ENCODE measurements at regions not wholly inside any gene's neighbourhood (a gene's known extent, or its start where the extent isn't known, plus 50 kb on each side); places are given as distances from the start of the nearest gene placed in this dataset.
"Not testable (repeated sequence)": the region's sequence is repeated elsewhere in the genome, so short reads cannot be mapped to it uniquely, and the experiment has no call there.

DNA sequence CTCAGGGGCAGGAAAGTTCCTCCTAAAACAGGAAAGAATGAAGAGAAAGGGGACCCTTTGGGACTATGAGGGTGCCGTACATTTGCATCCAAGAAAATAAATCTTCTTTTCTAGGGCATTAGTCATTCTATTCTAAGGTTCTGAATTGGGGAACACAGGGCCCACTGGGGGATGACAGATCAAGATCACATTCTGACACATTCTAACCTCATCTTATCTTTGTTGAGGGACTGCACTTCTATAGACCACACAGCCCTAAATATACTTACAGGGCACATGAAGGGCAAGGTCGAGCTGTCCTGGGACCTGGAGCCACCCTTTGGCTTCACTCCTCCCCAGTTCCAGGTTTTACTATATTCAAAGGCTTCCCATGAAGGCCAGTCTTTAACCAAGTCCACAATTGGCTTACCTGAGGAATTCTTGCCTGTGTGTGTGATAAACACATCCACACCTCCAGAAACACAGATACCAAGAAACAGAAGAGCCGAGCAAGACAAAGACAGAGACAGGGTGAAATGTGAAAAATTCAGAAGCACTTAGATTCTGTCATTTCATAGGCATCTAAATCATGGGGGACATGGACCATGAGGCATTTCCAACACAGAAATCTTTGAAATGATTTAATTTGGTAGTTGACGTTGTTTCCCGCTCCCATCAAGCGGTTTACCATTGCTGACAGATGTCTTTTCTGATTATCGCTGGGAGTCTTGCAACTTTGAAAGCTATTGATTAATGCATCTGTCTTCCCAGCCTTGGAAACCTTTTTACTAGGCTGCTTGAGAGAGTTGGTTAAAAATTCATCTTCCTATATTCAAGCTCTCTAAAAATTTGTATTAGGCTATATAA, 75.8 kb downstream of the CCDC71L start:
- in situ Hi-C loops (cut with HindIII; ENCODE audit: low sequenced_read_pairs): no loop called here

DNA sequence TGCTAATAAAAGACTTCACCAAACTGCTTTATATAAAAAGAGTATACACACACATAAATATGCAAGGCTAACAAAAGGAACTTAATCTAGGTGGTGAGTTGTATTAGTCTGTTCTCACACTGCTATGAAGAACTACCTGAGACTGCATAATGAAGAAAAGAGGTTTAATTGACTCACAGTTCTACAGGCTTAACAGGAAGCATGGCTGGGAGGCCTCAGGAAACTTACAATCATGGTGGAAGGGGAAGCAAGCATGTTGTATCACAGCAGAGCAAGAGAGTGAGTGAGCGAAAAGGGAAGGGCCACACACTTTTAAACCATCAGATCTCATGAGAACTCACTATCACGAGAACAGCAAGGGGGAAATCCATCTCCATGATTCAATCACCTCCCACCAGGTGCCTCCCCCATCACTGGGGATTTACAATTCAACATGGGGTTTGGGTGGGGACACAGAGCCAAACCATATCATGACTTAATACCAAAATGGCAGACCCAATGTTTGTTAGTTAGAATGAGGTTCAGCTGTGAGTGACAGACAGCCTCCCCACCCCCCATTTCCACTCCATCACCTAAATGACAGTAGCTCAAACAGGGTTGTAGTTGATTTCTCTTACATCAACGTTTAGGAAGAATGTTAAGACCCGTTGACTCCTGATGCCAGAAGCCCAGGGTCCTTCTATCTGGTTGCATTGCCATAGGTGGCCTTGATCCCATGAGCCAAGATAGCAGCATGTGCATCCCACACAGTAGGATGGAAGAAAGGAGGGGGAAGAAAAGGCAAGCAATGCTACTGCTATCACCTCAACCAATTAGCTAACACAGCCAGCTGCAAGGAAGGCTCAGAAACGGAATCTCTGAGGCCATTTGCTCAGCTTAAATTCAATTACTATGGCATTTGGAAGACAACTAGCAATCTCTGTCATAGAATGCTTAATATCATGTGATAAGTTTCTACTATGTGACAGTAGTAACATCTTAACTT, 77.0 kb downstream of the CCDC71L start:
- in situ Hi-C loops (cut with HindIII; ENCODE audit: low sequenced_read_pairs): no loop called here

More for the DNA sequence above, 75.8 kb downstream of the CCDC71L start:
- DNase-seq (ENCODE audit: low spot score): no peak

DNA sequence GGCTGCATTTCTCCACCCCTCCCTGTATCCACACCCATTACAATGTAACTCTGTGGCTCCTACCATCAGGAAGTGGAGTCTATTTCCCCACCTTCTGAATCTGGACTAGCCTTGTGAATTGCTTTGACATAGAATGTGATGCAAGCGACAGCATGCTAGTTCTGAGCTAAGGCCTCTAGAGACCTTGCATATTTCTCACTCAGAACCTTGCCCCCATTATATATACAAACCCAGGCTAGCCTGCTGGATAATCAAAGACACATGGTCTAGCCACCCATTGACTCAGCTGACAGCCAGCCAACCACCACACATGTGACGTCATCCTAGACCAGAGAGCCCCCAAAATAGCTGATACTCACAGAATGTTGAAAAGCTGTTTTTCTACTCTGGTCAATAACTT, 77.9 kb downstream of the CCDC71L start:
- in situ Hi-C loops (cut with HindIII; ENCODE audit: low sequenced_read_pairs): no loop called here
- DNase-seq (ENCODE audit: low spot score): no peak

More for the DNA sequence above, 77.0 kb downstream of the CCDC71L start:
- DNase-seq (ENCODE audit: low spot score): no peak

DNA sequence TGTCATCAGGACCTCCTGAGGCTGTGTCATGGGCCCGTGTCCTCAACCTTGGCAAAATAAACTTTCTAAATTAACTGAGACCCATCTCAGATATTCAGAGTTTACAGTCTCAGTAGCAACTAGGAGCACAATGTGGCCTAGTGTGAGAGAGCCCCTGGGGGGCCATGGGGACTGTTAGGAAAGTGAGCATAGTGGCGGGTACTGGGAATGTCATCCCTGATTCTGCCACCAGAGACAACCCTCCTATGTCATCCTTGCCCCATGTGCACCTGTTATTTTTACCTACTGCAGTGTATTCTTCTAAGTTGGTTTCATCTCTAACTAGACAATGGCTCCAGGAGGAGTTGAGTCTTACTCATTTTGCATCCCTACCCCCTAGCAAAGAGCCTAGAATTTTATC, 78.6 kb downstream of the CCDC71L start:
- DNase-seq (ENCODE audit: low spot score): no peak
- in situ Hi-C loops (cut with HindIII; ENCODE audit: low sequenced_read_pairs): no loop called here

DNA sequence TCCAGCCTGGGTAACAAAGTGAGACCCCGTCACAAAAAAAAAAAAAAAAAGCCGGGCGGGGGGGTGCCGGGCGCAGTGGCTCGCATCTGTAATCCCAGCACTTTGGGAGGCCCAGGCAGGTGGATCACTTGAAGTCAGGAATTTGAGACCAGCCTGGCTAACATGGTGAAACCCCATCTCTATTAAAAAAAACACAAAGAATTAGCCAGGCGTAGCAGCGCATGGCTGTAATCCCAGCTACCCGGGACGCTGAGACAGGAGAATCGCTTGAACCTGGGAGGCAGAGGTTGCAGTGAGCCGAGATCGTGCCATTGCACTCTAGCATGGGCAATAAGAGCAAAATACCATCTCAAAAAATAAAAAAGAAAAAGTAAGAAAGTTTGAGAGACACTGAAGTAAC, 81.9 kb downstream of the CCDC71L start:
- in situ Hi-C loops (cut with HindIII; ENCODE audit: low sequenced_read_pairs); DNase-seq (ENCODE audit: low spot score): not testable (repeated sequence)

DNA sequence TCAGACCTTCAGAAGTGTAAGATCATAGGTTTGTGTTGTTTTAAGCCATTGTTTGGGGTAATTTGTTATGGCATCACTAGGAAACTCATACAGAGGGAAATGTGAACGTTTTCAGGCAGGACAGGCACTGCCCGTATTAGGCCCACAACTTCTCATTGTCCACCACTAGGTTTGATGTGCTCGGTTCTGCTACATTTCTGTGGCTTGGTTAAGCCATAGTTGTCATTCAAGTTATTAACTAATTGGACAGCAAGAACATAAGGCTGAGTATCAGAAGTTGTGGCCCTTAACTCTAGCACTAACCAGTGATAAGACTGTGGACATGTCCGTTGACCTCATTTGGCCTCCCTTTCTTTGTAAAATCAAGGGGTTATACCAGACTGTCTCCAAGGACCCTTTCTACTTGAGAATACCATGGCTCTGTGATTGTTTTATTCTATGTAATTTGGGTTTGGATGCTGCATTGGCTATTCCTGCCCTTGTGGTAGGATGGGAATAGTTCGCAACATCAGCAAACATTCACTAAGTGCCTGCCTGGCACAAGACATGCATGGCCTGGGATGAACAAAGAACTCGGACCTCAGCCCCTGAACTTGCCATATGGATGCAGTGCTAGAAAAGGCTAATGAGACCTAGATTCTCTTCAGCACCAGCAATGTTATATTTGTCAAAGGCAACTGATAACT, 85.7 kb downstream of the CCDC71L start:
- in situ Hi-C loops (cut with HindIII; ENCODE audit: low sequenced_read_pairs): no loop called here
- no peak for DNase-seq (ENCODE audit: low spot score)

DNA sequence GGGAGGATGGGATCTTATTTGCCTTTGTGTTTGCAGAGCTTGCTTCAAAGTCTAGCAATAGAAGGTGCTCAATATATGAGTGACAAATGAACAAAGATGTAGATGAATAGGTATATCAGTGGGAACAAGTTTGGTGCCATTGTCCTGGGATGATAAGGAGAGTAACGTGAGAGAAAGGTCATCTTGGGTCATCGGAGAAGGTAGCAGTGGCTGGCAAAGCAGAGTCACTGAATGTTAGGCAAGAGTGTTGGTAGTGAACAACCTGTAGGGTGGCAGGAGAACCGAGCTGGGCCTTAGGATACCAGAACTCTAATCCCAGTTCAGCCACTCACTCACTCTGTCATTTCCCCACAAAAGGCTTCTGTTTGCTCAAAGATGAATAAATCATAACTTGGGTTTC, 87.2 kb downstream of the CCDC71L start:
- in situ Hi-C loops (cut with HindIII; ENCODE audit: low sequenced_read_pairs): no loop called here
- DNase-seq (ENCODE audit: low spot score): no peak

DNA sequence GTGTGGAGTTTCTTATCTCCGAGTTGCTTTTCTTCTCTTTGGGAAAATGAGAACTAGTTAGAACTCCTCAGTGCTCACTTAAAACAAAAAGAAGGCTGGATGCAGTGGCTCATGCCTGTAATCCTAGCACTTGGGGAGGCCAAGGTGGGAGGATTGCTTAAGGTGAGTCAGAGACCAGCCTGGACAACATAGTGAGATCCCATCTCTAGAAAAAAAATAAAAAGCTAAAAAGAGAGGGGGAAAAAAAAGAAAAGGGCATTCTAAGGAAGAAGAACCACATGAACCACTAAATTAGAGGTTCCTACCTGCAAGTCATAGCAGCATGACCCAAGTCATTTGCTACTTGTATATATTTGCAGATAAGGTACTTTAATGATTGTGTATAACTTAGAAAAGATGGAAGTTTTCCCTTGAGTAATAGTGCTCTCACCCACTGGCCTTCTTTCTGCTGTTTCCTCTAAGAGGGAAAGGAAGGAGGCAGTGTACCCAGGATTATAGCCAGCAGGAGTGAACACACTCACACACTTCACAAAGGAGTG, 87.8 kb downstream of the CCDC71L start:
- no peak for DNase-seq (ENCODE audit: low spot score)
- in situ Hi-C loops (cut with HindIII; ENCODE audit: low sequenced_read_pairs): no loop called here

DNA sequence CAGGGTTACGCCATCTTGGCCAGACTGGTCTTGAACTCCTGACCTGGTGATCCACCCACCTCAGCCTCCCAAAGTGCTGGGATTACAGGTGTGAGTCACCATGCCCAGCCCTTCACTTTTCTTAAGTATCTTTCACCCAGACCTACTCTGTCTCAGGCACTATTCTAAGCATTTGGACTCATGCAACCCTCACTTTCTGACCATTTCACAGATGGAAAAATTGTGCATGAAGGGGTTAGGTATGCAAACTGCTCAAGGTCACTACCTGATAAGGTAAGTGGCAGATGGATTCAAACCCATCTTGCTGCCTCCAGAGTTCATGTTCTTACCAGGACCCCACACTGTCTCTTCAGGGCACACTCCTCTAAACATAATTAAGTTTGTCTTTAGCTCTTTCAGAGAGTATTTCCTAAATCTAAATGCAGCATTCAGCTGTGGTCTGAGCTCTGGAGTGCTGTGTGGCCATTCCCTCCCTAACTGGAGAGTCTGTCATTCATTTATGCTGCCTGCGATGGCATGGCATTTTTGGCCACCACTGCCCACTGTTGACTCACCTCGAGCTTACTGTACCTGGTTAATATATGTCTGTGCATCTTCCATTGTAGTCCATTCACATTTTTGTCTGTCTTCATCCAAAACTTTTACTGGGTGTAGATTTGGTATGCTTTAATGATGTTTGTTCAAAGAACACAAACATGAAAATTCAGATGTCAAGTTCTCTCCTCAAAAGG, 88.4 kb downstream of the CCDC71L start:
- DNase-seq (ENCODE audit: low spot score): no peak
- in situ Hi-C loops (cut with HindIII; ENCODE audit: low sequenced_read_pairs): no loop called here

DNA sequence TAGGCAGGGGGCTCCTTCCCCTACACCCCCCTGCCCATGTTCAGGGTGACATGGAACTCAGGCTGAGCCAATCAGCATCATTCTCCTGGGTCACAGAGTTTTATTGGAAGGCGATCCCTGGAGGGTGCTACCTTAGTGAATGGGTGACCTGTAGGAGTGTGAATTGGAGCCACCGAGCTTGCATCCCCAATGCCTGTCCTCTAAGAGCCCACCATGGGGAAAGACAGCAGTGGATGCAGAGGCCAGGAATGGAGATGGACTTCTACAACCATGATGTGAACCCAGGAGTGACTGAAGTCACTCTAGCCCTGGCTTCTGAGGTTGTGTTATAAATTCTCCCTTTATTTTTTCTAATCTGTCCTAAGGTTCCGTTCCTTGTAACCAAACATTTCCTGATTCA, 89.4 kb downstream of the CCDC71L start:
- in situ Hi-C loops (cut with HindIII; ENCODE audit: low sequenced_read_pairs): no loop called here
- DNase-seq (ENCODE audit: low spot score): no peak

DNA sequence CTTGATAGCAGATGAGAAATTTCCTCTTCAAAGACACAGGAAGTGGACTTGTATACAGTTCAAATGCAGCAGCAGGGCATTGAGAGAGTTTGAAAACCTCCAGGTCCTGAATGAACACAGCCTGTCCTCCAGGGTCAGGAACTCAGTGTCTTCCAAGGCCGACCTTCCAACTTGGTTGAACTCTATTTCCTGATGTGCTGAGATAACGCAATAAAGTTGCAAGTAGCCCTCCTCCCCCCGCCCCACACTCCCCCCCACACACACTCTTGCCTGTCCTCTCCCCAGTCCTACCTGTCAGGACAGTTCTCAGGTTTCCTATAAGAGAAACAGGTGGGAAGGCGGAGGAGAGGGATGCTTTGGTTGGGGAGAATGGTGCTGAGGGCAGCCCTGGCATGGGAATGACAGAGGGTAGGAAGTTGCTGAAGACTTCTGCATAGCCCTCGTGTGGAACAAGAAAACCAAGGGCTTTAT, 90.0 kb downstream of the CCDC71L start:
- in situ Hi-C loops (cut with HindIII; ENCODE audit: low sequenced_read_pairs): no loop called here
- no peak for DNase-seq (ENCODE audit: low spot score)

DNA sequence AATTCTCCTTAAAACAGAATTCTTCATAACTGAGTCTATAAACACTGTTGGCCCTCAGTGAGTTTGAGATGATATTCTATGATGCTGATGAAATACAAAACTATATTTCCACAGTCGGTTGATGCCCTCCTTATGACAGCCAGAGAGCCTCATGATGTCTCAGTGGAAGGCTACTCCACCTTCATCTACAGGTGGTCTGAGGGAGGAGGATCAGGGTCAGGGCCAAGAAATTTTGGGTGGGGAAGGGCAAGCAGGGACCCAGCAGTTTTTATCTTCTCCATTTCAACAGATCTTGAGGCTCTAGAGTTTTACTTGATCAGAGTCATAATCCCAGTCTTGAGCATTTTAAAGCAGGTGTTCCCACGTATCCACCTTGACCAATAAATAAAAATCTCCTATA, 90.8 kb downstream of the CCDC71L start:
- in situ Hi-C loops (cut with HindIII; ENCODE audit: low sequenced_read_pairs): no loop called here
- no peak for DNase-seq (ENCODE audit: low spot score)

DNA sequence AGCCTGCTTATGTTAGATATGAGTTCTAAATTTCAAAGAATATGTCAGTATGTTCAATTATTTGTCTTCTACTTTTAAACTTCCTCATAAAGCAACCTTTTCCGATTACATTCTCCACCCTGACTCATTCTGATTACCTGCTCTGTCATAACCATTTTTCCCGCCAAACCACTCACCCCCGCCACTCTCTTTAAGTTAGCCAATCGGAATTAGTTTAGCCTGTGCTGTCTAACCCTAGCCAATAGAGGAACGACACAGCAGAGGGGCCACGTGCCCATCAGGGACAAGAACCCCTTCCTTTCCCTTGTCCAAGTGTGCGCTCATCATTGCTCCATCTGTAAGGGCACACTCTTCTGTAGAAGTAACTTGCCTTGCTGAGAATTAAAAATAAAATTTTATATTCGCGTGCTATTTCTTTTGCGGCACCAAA, 91.4 kb downstream of the CCDC71L start:
- no peak for DNase-seq (ENCODE audit: low spot score)
- in situ Hi-C loops (cut with HindIII; ENCODE audit: low sequenced_read_pairs): no loop called here

DNA sequence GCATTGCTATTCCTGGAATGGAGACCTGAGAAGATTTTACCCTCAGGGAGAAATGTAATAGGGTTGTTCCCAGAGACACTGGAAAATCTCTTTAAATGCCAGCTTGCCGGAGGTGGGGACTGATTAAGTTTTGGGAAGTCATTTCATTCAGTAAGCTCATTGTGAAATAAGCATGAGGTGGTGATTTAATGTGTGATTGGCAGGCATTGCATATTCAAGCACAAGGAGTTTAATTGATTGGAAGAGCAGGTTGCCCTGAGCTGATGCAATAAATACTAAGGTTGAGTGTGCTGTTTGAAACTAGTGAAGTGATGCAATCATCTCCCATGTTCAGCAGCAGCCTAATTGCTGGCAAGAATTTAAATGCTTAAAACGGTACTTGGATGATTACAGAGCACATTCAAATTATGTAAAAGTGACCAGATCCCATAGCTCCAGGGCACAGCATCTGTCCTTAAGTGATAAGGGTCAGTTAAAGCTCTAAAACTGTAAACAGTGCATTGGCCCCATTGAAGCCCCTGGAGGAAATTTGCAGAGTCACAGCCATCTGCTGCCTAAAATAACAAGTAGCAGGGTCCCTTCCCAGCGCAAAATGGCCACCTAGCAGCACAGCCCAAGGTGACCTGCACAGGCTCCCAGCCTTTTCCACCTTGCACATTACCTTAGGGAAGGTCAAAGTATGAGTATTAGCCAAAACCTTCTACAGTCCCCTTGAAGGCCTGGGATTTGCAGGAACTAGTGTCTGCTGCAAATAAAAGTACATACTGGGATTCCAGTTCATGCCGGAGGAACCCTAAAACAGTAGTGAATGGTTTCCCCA, 92.1 kb downstream of the CCDC71L start:
- in situ Hi-C loops (cut with HindIII; ENCODE audit: low sequenced_read_pairs): no loop called here
- DNase-seq (ENCODE audit: low spot score): no peak

DNA sequence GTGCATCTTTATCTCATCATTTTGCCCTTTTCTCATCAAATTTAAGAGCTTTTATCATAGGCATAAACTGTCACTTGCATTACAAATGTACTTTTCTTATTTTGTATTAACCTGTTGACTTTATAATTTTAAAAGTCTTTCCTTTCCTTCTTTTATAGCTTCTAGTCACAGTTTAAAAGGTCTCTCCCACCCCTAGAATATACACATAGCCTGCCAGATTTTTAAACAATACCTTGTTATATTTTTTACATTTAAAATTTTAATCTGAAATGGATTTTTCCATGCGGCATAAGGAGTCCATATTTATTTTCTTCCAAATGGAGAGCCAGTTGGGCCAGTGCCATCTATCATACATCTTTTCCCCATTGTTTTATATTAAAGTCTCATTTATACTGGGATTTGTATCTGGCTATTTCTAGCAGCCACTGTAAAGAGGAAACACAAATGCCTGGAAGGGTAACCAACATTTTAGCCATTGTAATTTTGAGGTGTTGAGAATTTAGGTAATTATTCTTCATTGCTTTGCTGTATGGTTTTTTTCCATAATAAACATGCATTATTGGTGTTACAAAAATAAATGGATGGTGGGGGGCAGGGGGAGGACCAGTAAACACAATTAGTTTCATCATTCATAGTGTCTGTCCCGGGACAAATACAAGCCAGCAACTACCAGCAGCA, 92.8 kb downstream of the CCDC71L start:
- DNase-seq (ENCODE audit: low spot score): no peak
- in situ Hi-C loops (cut with HindIII; ENCODE audit: low sequenced_read_pairs): no loop called here

DNA sequence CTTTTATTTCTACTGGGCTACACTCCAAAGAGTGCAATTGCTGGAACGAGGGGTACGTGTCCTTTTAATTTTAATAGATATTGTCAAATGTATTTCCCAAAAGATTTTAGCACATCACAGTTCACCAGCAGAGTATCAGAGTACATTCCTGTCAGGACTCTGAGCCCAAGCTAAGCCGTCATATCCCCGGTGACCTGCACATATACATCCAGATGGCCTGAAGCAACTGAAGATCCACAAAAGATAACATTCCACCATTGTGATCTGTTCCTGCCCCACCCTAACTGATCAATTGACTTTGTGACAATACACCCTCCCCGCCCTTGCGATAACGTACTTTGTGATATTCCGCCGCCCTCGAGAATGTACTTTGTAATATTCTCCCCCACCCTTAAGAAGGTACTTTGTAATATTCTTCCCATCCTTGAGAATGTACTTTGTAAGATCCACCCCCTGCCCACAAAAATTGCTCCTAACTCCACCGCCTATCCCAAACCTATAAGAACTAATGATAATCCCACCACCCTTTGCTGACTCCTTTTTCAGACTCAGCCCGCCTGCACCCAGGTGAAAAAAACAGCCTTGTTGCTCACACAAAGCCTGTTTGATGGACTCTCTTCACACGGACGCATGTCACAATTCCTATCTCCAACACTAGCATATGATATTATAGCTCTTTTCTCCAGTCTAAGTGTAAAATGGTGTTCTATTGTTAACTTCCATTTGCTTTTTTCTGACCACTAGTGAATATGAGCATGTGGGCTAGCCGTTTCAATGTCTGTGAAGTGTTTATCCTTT, 93.6 kb downstream of the CCDC71L start:
- DNase-seq (ENCODE audit: low spot score); in situ Hi-C loops (cut with HindIII; ENCODE audit: low sequenced_read_pairs): not testable (repeated sequence)

Measured in G401 (cell line).